Lower leg skin (tissue), 4 donors: ENCODE measurements at regions not wholly inside any gene's neighbourhood (a gene's known extent, or its start where the extent isn't known, plus 50 kb on each side); places are given as distances from the start of the nearest gene placed in this dataset.

Experiments
- DNase-seq, 2 donors: peaks; one replicate each; pipeline ENCODE4 v3.0.0-alpha.2; 2019; ENCODE audit warnings: low spot score in 2 of 2
- H3K4me3 ChIP-seq: fragments of 200-600 bp; sonication (generic); 2 replicates; pipeline ENCODE4 v1.5.1; 2017; ENCODE audit warnings: mild to moderate bottlenecking, low read depth; ENCODE audit not compliant: poor library complexity, severe bottlenecking
- POLR2A ChIP-seq, 2 donors: fragments of 450-650 bp; IDR thresholded peaks; one replicate each; pipeline ENCODE4 v1.6.1; 2016 to 2017; ENCODE audit warnings: antibody characterized with exemption in 2 of 2, mild to moderate bottlenecking in 1 of 2, moderate library complexity in 1 of 2
- WGBS, 2 donors: methylation state at CpG; one replicate each; pipeline ENCODE4 v1.1.5; 2018; 5-methylcytosine and 5-hydroxymethylcytosine counted together
- intact Hi-C: fragments of 100-400 bp; cut with DNase I; formaldehyde crosslinking; loops from one replicate; pipeline ENCODE4 v1.15.0; 2023; ENCODE audit warnings: low total_unique reads
- TF ChIP-seq, protein P1 (sequence below), 3 donors: fragments of 450-650 bp; IDR thresholded peaks; one replicate each; pipeline ENCODE4 v1.5.1; 2016; ENCODE audit warnings: antibody characterized with exemption in 3 of 3, mild to moderate bottlenecking in 3 of 3, moderate library complexity in 2 of 3

DNA sequence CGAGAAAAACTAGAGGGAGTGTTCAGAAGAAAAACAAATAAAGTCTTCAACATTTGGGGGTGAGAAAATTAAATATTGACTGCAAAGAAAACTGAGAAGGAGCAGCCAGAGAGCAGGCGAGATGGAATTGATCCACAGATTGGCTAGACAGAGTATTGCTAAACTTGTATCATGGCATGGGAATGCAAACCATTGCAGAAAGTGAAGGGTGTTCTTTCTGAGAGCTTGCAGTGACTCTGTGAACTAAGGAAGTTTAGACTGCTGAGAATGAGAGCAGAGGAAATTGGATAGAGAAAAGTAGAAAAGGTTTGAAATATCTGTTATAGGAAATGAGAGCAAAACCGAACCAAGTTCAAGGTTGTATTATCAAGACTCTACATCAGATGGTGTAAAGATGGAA lies 191.5 kb downstream of the HS3ST3A1 start:
- no peak for DNase-seq
- TF ChIP-seq, protein P1, sequence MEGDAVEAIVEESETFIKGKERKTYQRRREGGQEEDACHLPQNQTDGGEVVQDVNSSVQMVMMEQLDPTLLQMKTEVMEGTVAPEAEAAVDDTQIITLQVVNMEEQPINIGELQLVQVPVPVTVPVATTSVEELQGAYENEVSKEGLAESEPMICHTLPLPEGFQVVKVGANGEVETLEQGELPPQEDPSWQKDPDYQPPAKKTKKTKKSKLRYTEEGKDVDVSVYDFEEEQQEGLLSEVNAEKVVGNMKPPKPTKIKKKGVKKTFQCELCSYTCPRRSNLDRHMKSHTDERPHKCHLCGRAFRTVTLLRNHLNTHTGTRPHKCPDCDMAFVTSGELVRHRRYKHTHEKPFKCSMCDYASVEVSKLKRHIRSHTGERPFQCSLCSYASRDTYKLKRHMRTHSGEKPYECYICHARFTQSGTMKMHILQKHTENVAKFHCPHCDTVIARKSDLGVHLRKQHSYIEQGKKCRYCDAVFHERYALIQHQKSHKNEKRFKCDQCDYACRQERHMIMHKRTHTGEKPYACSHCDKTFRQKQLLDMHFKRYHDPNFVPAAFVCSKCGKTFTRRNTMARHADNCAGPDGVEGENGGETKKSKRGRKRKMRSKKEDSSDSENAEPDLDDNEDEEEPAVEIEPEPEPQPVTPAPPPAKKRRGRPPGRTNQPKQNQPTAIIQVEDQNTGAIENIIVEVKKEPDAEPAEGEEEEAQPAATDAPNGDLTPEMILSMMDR (IDR thresholded peaks at IDR 0.05) = no peak
- TF ChIP-seq POLR2A (IDR thresholded peaks at IDR 0.05) = no peak
- WGBS, 2 donors = 75% methylated on average over 3 of the region's 3 CpGs
- no peak overlapping the region for H3K4me3 ChIP-seq
- intact Hi-C loops = no loop called here

DNA sequence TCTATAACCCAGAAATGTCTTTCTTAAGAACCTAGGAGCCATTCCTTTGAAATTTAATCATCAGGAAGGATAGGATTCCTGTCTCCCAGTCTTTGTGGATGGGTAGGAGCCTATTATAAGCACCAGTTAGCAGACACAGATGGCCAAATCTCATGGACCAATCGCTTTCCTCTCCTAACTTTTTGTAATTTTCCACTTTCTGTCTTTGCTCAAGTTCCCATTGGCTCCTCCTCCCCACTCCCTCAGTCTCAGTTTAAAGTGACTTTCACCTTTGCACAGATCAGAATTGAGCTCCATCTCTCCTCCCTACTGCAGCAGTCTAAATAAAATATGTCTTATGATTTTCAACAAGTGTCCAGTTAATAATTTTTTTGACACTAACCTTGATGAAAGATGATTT lies 192.3 kb downstream of the HS3ST3A1 start:
- DNase-seq = no peak
- WGBS, 2 donors = 85 to 96% methylated on average over 1 of the region's 1 CpG
- intact Hi-C loops = no loop called here
- no peak overlapping the region for H3K4me3 ChIP-seq
- TF ChIP-seq POLR2A (IDR thresholded peaks at IDR 0.05) = no peak
- TF ChIP-seq, protein P1 (IDR thresholded peaks at IDR 0.05) = no peak

DNA sequence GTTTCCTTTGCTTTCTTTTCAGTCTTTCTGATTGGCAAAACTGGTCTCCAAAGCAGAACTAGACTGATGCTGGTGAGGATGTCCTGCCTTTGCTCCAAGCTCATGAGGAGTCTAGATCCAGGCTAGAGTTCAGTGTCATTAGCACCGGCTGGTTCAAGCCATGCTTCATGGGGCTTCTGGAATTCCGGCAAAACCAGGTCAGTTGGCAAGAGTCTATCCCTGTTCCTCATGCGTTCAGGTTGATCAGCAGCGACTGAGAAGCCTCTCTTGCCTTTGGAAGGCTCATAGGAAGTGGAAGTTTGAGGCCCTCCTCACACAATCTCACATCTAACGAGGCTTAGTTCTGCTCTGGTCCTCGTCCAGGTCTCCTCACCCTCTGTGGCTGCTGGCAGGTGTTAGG lies 194.3 kb downstream of the HS3ST3A1 start:
- TF ChIP-seq POLR2A (IDR thresholded peaks at IDR 0.05) = no peak
- TF ChIP-seq, protein P1 (IDR thresholded peaks at IDR 0.05) = no peak
- no peak for DNase-seq
- 83 to 93% methylated on average over 6 of the region's 6 CpGs for WGBS, 2 donors
- no peak overlapping the region for H3K4me3 ChIP-seq
- intact Hi-C loops = no loop called here

DNA sequence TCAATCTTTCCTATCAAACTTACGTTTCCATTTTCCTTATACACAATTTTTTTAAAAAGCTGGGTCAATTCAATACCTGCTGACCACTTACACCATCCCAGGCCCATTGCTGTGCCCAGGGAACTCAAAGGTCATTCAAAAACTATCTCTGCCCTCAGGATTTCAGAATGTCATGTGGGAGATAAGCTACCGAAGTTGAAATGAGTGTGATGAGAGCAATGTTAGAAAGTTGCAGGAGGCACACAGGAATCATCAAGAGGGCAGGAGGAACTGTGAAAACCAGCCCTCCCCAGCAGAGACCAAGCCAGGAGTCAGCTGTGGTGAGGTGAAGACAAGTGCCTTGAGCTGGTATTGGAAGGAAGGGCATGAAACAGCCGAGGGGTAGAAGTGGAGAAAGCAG lies 195.9 kb downstream of the HS3ST3A1 start:
- intact Hi-C loops = no loop called here
- no peak for DNase-seq
- TF ChIP-seq POLR2A (IDR thresholded peaks at IDR 0.05) = no peak
- TF ChIP-seq, protein P1 (IDR thresholded peaks at IDR 0.05) = no peak
- no peak overlapping the region for H3K4me3 ChIP-seq
- 44 to 62% methylated on average over 3 of the region's 3 CpGs for WGBS, 2 donors

DNA sequence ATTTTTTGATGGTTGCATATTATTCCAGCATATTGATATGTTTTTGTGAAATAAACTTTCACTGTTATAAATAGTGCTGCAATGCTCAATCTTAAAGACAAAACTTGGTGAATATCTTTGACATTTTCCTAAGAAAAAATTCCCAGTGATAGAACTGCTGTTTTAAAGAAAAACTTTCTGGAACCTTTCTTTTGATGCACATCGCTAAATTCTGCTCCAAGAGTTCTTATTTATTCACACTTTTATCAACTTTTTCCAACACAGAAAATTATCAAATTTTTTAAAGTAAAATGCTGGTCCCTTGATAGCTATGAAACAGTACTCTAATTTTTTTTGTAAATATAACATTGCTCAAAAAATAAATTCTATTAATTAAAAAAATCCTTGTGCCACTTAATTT lies 196.6 kb downstream of the HS3ST3A1 start:
- intact Hi-C loops = no loop called here
- no peak for DNase-seq
- 92 to 93% methylated on average over 1 of the region's 1 CpG for WGBS, 2 donors
- TF ChIP-seq, protein P1 (IDR thresholded peaks at IDR 0.05) = no peak
- no peak for TF ChIP-seq POLR2A (IDR thresholded peaks at IDR 0.05)
- H3K4me3 ChIP-seq = no peak overlapping the region
